Fibroblast of gingiva (primary cell): ENCODE measurements at regions not wholly inside any gene's neighbourhood (a gene's known extent, or its start where the extent isn't known, plus 50 kb on each side); places are given as distances from the start of the nearest gene placed in this dataset.
"Not testable (repeated sequence)": the region's sequence is repeated elsewhere in the genome, so short reads cannot be mapped to it uniquely, and the experiment has no call there.

Experiments used
- DNase-seq: peaks from one replicate; pipeline ENCODE4 v3.0.0-alpha.2; 2011; ENCODE audit warnings: low read depth

DNA sequence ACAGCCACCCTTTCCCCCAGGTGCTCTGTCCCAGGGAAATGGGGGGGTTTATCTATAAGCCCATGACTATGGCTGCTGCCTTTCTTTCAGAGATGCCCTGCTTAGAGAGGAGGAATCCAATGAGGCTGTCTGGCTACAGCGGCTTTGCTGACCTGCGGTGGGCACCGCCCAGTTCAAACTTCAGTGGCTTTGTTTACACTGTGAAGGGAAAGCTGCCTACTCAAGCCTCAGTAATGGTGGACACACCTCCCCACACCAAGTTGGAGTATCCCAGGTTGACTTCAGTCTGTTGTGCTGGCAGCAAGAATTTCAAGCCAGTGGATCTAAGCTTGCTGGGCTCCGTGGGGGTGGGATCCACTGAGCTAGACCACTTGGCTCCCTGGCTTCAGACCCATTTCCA lies 869.2 kb downstream of the SLC6A15 start:
- no peak for DNase-seq

DNA sequence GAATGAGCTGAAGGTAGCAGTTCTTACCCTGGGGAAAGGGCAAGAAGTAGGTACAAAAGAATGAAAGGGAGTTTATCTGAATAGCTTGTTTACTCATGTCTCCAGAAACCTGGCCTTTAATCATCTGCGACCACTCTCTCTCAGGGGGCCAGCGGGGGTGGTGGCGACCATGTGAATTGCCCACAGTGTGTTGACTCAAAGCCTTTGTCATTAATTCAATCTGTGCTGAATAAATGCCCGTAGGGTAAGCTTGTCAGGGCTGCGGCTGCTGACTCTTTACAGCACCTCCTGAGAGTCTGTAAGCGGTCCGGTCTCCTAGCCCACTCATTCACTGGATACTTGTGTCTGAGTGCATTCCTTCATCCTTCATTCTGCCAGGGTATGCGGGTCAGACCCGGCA lies 874.4 kb downstream of the SLC6A15 start:
- no peak for DNase-seq

DNA sequence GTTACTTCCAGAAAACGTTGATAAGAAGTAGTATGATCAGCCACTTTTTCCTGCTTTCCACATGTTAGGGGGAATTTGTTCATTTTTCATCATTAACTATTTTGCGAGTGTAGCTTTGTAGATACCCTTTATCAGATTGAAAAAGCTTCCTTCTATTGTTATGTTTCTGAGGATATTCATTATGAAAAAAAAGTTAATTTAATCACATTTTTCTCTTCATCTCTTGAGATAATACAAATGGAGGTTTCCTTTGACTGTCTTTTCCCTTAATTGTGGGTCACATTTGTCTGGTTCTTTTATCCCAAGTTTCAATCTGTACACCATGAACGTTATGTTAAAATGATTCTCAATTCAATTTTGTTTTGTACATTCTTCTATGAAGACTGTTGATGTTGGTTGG lies 875.7 kb downstream of the SLC6A15 start:
- DNase-seq, result no peak

DNA sequence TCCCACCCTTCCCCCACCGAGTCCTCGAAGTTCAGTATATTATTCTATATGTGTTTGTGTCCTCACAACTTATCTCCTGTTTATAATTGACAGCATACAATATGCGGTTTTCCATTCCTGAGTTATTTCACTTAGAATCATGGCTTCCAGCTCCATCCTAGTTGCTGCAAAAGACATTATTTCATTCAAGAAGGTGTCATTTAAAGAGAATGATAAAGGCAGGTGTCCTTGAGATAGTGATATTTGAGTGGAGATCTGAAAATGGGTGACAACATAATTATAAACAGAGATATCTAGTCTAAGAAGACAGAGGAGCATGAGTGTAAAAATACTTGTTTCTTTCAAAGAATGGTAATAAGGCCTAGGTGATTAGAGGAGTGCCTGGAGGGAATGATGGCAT lies 876.8 kb downstream of the SLC6A15 start:
- DNase-seq, result no peak

DNA sequence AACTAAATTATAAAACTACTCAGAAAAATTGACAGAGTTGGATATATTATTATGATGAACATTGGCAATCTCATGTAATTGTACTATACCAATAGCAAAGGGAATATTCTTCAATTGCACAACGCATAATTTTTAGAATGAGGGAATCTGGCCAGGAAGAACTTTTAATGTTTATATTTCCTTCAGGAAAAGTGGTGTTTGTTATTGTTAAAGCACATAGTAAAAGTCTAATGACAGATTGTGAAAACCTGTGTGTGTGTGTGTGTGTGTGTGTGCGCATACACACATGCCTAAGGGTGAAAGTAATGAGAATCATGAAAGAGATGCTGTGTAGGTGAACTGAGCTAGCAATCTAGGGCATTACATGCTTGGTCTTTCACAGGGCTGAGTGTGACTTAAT lies 877.7 kb downstream of the SLC6A15 start:
- peak; percentile 69 for DNase-seq

DNA sequence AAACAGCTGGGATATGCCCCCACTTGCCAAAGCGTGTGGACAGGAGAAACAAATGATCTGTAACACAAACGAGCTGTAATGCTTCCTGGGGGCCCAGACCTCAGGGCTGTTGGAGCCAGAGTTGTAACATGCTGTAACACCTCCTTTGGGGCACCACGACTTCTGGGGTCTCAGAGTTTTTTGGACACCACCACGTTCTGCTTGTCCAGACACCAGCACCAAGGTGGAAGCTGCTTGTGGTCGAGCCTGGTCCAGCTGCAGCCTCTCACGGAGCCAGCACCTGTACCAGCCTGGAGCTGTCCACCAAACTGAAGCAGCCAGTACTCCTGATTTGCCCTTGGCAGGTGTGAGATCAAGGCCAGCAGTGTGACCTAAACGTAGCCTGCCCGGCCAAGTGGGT lies 879.4 kb downstream of the SLC6A15 start:
- no peak for DNase-seq

DNA sequence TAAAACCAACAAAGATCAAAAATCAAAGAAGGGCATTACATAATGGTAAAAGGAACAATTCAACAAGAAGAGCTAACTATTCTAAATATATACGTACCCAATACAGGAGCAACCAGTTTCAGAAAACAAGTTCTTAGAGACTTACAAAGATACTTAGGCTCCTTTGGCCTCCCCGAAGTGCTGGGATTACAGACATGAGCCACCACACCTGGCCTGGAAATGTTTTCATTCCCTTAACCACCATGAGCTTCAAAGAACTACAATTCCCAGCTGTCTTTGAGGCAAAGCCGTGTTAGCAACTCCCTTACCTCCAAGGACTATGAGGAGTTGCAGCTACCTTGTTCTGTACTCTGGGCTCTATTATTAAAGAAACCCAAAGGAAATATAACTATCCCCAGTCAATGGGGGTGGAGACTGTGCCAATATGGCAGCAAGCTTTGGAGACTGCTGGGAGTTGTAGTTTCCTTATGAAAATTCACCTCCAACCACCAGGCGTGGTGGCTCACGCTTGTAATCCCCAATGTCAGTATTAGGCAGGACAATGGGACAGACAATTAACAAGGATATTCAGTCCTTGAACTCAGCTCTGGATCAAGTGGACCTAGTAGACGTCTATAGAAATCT lies 893.9 kb downstream of the SLC6A15 start:
- not testable (repeated sequence) for DNase-seq

DNA sequence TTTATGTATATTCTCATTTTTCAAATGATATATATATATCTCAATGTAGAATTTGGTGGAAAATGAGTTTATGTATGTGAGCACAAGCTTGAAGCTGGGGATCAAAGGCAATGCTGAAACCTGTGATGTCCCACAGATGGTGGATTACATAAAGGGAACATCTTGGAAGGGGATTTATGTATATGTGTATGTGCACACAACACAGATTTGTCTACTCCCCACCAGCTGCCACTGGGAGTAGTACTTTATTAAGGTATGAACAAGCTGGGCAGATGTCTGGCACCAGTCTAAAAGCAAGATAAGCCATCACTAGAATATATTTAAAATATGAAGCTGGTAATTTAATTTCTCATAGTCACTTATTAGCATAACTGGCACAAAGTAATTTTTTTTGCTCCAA lies 895.6 kb downstream of the SLC6A15 start:
- no peak for DNase-seq

DNA sequence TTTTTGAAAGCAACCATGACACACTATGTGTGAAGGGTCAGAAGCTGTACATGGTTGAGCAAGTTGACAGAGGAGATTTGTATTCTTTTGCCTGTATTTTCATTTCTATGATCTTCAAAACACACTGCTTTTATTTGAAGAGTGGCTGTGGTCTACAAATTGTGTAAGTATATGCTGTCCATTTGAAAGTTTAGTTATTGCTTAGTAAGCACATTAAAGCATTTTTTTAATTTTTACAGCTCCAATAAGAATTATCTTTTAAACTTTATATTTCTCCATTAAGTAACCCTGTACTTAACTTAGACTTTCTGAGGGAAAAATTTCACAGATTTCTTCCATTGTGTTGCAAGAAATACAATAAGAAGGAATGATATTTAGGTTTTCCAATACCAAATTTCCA lies 915.2 kb downstream of the SLC6A15 start:
- no peak for DNase-seq

DNA sequence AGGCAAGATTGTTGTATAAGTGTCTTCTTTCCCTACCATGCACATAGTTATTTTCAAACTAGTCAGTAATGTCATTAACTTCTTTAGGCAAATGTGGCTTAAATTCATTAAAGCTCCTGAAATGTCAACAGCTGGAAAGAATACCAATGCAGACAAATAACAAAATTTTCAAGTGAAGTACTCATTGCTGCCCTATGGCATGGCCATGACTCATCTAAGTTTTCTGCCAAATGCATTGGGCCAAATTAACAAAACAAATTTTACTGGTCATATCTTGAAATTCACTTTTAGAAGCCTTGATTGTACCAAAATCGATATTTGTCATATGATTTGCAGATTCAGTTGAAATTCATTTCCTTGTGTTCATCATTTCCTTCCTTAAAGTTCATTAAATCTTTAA lies 915.9 kb downstream of the SLC6A15 start:
- DNase-seq, result peak; percentile 37

DNA sequence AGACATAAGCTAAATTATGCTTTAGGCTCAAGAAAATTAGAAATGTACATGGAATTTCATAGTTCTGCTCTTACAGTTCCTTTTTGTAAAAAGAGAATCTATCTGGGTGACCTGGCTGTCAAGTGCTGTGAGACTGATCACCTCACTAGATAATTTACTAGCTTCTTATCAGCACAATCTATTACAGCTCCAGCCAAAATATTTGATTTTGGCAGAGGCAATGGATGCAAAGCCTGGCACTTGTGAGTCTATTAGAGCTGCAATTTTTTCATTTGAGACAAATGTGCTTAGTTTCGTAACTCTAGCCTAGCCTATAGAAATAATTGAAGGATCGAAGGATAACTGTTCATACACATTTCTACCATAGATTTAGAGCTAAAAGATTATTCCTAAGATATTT lies 927.5 kb downstream of the SLC6A15 start:
- no peak for DNase-seq

DNA sequence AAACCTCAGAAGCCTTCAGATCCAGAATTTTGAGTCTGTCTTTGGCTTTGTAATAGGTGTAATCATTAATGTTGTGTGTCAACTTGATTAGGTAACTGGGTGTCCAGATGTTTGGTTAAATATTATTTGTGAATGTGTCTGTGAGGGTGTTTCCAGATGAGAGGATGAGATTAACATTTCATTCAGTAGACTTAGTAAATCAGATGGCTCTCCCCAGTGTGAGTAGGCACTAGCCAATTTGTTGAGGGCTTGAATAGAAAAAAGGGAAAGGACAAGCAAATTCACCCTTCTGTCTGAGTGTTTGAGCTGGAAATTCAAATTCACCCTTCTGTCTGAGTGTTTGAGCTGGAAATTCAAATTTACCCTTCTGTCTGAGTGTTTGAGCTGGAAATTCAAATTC lies 932.2 kb downstream of the SLC6A15 start:
- no peak for DNase-seq

DNA sequence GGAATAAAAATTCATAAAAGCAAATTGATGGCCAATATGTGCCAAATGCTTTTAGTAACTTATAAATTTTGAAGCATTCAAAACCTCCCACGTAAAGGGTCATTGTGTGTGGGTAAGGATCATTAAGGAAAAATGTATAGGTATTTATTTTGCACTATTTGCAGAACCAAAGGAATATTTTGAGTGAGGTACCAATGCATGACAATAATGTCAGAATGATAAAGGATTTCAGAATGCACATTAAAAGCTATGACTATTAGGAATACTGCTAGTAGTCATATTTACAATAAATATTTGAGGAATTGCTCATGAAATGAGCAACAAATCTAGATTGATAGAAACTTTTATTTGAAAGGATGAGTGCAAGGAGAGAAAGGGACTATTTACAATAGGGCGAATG lies 932.8 kb downstream of the SLC6A15 start:
- DNase-seq, result no peak

DNA sequence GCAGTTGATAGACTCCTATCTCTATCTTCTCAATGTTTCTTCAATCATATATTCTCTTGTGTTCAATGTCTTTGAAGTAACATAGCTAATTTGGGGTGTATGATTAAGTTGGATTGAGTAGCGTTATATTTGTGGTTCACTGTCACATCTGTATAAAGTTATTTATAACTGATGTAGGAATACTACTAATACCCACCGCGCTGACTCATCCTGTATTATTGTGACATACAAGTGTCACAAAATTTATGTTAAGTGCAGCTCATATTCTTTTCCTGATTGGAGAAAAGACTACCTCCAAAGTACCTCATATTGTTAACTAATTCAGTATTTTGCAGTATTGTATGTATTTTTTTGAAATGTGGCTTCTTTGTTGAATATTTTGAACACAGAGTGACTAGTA lies 940.8 kb downstream of the SLC6A15 start:
- DNase-seq, result no peak

DNA sequence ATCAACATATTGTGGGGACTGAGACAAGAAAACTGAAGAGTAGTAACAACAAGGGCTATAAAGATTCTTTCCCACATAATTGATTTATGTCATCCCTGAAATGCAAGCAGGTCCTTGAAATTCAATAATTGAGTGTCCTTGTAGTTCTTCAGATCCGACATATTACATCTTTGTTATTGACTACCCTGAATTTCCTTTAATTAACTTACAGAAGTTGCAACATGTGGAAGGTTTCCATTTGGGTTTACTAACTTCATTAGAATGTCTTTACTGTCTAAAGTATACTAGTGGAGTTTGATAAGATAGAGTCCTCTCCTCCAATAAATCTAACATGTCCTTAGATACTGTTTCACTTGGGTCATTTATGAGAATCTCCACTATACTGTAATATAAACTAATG lies 951.8 kb downstream of the SLC6A15 start:
- DNase-seq, result no peak

DNA sequence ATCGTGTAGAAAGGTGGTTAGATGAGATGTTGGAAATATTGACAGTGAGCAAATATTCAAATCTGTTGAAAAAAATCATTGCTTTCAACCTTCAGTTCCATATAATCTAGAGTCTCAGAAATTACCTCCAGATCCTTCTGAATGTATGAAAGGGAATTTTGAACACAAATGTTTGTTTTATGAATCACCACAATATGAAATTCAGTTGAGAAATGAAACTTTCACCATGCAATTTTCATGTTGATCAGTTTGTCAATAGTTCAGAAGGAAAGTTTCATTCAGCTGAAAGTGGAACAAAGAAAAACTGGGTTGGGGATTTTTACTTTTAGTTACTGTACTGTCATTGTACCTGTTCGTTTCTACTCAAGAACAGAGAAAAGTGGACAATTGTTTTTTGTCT lies 953.6 kb downstream of the SLC6A15 start:
- DNase-seq, result peak; percentile 20

DNA sequence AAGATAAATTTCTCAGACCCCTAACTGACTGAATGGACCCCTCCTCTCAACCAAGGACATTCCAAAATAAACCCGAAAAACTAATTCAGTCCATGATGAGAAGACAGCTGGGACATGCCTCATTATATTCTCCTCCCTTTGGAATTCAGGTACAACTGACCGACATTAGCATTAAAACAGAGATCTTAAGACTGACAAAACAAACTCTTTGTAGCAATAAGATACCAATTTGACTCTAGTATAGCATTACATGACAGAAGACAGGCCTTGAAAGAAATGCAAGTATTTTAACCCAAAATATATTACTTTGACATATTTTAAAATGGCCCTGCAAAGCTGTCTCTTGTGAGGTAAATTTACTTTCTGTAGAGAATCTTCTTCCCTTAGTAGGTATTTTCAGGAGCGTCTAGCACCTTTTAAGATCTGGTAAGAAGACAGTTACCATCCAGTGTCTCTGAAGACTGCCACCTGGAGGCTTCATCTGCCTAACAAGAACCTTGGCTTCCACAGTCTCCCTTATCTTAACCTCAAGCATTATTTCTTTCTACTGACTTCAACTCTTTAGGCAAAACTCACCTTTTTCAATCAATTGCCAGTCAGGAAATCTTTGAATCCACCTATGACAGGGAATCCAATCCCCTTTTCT lies 957.5 kb downstream of the SLC6A15 start:
- DNase-seq, result no peak

DNA sequence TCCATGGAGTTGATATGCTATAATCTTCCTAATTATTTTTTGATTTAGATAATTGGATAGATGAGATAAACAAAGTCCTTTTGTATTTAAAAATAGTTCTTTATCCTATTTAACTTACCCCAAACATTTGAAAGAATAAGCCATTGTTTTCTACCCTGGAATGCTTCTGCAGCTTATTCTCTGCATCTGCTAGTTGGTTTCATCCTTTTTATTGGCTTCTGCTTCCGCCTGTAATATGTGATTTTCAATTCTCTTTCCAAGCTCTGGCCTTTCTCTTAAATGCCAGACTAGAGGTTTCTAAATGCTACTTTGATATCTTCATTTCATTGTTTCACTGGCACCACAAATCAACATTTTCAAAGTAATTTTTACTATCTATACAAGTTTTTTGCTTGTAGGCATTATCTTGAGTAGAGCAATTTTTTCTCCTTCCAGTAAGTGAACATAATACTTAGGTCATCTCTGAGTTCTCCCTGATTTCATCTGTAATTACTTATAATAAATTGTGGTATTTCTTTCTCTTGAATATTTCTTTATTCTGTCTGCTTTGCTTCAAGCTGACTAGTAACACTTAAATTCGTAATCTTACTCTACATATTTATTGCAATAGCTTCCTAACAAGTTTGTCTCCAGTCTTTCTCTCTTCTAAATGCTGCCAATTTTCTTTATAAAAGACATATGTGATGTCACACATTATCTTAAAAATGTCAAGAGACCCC lies 958.4 kb downstream of the SLC6A15 start:
- no peak for DNase-seq

DNA sequence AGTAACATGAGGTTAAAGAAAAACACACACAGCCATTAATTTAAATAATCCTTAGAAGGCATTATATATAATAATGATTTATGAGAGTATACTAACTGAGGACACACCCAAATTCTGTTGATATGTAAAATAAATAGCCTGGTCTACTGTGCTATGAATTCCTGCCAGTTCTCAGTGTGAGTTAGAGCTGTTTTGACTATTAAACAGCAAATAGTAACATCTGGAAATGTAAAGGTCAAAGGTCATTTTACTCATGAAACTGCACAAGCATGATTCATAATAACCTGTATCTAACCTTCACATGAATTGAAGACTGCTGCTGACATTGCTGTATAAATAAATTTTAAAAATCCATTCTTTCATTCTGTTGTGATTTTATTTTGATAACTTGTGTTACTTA lies 966.7 kb downstream of the SLC6A15 start:
- peak; percentile 44 for DNase-seq

DNA sequence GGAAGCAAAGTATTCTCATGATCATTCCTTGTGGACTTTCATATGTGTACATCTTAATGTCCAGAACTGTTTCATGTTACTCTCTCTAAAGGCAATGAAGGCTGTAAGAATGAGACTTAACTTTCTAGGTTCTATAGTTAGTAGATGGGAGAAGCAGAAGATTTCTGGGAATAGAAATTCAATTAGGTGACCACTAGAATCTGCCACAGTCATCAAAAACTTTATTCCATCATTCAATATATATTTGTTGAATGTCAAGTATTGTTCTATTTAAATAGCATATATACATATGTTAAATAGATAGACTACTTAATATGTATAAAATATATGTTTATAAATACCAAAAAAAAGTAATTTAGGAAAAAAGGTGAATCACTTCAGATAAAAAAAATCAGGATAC lies 972.9 kb downstream of the SLC6A15 start:
- DNase-seq, result no peak

DNA sequence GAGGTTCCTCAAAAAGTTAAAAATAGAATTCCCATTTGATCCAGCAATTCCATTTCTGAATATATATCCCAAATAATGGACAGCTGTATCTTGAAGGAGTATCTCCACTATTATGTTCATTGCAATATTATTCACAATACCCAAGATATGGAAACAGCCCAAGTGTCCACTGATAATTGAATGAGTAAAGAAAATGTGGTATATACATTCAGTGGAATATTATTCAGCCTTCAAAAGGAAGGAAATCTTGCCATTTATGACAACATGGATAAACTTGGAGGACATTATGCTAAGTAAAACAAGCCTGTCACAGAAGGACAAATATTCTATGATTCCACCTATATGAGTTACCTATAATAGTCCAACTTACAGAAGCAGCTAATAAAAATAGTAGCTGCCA lies 979.0 kb downstream of the SLC6A15 start:
- DNase-seq, result no peak

DNA sequence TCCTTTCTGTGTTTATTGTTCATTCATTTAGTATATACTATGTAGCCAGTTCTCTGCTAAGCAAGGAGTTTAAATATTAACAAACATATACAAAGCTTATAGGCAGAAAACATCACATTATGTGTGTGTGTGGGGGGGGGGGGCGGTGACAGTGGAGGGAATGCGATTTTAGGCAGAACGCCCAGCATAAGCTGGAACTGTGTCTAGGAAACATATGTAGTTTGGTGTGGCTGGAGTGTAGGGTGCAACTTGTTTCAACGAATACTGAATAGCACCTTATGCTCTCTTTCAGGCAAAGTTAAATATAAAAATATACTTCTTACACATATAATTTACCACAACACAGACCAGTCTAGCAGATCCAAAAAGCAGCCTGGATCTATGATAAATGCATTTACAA lies 980.6 kb downstream of the SLC6A15 start:
- no peak for DNase-seq

DNA sequence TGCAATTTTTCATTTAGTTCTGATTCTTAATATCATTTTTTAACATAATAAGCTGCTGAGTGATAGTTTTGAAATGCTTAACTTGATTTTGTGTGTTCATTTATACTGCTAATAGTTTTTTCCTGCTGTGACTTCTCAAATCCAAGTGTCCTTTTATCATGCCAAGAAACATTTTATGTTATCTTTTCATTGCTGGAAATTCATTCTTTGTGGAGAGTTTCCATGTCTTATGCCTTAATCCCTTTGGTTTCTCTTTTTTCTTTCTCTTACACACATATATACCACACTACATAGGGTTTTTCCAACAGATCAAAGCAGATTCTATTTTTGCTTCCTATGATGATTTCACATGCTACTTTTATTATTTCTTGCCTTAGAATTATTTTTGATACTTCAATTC lies 981.1 kb downstream of the SLC6A15 start:
- DNase-seq, result no peak

DNA sequence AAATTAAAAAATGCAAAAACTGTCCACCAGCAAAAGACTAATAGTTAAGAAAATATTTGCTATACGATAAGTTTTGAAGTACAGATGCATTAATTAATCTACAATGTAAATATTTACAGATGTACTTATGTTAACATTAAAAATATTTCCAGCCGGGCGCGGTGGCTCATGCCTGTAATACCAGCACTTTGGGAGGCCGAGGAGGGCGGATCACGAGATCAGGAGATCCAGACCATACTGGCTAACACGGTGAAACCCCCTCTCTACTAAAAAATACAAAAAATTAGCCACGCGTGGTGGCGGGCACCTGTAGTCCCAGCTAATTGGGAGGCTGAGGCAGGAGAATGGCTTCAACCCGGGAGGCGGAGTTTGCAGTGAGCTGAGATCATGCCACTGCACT lies 982.8 kb downstream of the SLC6A15 start:
- DNase-seq, result not testable (repeated sequence)
